ENCODE measurements at regions not wholly inside any gene's neighbourhood (a gene's known extent, or its start where the extent isn't known, plus 50 kb on each side); places are given as distances from the start of the nearest gene placed in this dataset.

GRCh38 chr1:238123201-238123600 lies 232.5 kb upstream of the ZP4 start:
- no peak overlapping the region for H3K4me3 ChIP-seq (ENCODE audit: low read depth in 1 of 2, low read length in 1 of 2)
- H3K27me3 ChIP-seq, result no peaks in the 10 kb centered on the region
- no peak overlapping the region for H3K27ac ChIP-seq
- no peaks in the 10 kb centered on the region for H3K36me3 ChIP-seq
- TF ChIP-seq, protein P1, sequence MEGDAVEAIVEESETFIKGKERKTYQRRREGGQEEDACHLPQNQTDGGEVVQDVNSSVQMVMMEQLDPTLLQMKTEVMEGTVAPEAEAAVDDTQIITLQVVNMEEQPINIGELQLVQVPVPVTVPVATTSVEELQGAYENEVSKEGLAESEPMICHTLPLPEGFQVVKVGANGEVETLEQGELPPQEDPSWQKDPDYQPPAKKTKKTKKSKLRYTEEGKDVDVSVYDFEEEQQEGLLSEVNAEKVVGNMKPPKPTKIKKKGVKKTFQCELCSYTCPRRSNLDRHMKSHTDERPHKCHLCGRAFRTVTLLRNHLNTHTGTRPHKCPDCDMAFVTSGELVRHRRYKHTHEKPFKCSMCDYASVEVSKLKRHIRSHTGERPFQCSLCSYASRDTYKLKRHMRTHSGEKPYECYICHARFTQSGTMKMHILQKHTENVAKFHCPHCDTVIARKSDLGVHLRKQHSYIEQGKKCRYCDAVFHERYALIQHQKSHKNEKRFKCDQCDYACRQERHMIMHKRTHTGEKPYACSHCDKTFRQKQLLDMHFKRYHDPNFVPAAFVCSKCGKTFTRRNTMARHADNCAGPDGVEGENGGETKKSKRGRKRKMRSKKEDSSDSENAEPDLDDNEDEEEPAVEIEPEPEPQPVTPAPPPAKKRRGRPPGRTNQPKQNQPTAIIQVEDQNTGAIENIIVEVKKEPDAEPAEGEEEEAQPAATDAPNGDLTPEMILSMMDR (IDR thresholded peaks at IDR 0.05), result no peak
- no peaks in the 10 kb centered on the region for H3K4me1 ChIP-seq (ENCODE audit: control insufficient read depth in 1 of 2, insufficient read depth in 1 of 2, low read depth in 1 of 2, low read length in 1 of 2)
- no peaks in the 10 kb centered on the region for H3K9me3 ChIP-seq

GRCh38 chr1:238119861-238120260 lies 229.1 kb upstream of the ZP4 start:
- H3K4me3 ChIP-seq (ENCODE audit: low read depth in 1 of 2, low read length in 1 of 2), result no peak overlapping the region

GRCh38 chr1:238119060-238119459 lies 228.3 kb upstream of the ZP4 start:
- TF ChIP-seq, protein P1 (IDR thresholded peaks at IDR 0.05), result no peak
- Histone ChIP-seq H3K9me3 (no peaks in the 10 kb centered on the region), H3K36me3 (no peaks in the 10 kb centered on the region), H3K4me3 (ENCODE audit: low read depth in 1 of 2, low read length in 1 of 2) (no peak overlapping the region), H3K4me1 (ENCODE audit: control insufficient read depth in 1 of 2, insufficient read depth in 1 of 2, low read depth in 1 of 2, low read length in 1 of 2) (no peaks in the 10 kb centered on the region), H3K27me3 (no peaks in the 10 kb centered on the region), H3K27ac (no peak overlapping the region)

More at GRCh38 chr1:238119861-238120260, 229.1 kb upstream of the ZP4 start:
- H3K27me3 ChIP-seq, result no peaks in the 10 kb centered on the region
- no peaks in the 10 kb centered on the region for H3K36me3 ChIP-seq
- TF ChIP-seq, protein P1 (IDR thresholded peaks at IDR 0.05), result no peak
- no peaks in the 10 kb centered on the region for H3K9me3 ChIP-seq
- H3K27ac ChIP-seq, result no peak overlapping the region
- H3K4me1 ChIP-seq (ENCODE audit: control insufficient read depth in 1 of 2, insufficient read depth in 1 of 2, low read depth in 1 of 2, low read length in 1 of 2), result no peaks in the 10 kb centered on the region

DNA sequence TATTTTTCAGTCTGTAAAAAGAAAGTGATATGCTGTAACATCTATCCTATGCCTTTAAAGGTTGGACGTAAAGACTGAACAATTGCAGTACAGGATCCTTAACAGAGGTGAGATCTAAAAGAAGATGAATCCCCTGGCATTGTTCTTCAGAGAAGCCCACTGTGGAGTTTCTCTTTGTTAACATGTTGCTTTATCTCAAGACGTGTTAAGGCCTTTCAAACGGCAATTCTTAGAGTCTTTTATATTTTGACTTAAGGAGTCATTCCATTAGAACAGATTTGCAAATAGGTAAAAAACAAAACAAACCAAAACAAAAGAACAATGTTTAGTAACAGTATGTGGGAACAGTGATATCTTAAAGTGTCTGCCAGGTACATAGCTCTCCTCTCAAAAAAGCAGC lies 225.1 kb upstream of the ZP4 start:
- Histone ChIP-seq H3K4me3 (ENCODE audit: low read depth in 1 of 2, low read length in 1 of 2) (no peak overlapping the region), H3K27ac (no peak overlapping the region), H3K36me3 (no peaks in the 10 kb centered on the region), H3K9me3 (no peaks in the 10 kb centered on the region), H3K27me3 (no peaks in the 10 kb centered on the region), H3K4me1 (ENCODE audit: control insufficient read depth in 1 of 2, insufficient read depth in 1 of 2, low read depth in 1 of 2, low read length in 1 of 2) (no peaks in the 10 kb centered on the region)
- TF ChIP-seq, protein P1 (IDR thresholded peaks at IDR 0.05), result no peak

DNA sequence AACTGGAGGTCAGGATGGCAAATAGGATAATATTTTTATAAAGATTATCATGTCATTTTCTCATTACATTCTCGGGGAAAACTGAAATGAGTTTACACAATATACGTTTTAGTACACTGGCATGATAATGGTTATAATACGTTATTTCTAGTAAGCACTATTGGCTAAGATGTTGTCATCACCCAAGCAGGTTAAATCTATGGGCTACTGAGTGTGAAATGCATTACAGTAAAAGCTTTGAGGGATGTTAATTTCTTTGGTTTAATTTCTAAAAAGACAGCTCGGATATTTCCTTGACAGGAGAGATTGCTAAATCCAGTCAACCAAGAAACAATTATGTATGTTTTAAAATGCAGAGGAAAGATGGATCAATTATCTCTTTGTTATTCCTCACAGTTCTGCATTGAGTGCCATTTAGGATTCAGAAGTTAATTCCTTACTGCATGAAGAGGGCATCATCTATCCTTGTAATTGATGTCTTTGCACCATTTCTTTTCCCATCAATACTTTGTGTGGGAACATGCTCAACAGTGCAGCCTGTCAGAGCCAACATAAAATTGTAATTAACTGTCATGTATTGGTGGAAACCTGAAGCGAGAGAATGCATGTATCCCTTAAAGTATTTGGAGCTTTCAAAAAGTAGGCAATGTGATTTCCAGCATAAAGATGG lies 222.4 kb upstream of the ZP4 start:
- Histone ChIP-seq H3K36me3 (no peaks in the 10 kb centered on the region), H3K4me1 (ENCODE audit: control insufficient read depth in 1 of 2, insufficient read depth in 1 of 2, low read depth in 1 of 2, low read length in 1 of 2) (no peaks in the 10 kb centered on the region), H3K27me3 (no peaks in the 10 kb centered on the region), H3K27ac (no peak overlapping the region), H3K4me3 (ENCODE audit: low read depth in 1 of 2, low read length in 1 of 2) (no peak overlapping the region), H3K9me3 (no peaks in the 10 kb centered on the region)
- TF ChIP-seq, protein P1 (IDR thresholded peaks at IDR 0.05), result no peak

Data from neutrophil (primary cell).